Endothelial cell of umbilical vein (primary cell): ENCODE measurements at regions not wholly inside any gene's neighbourhood (a gene's known extent, or its start where the extent isn't known, plus 50 kb on each side); places are given as distances from the start of the nearest gene placed in this dataset.
A peak's percentile ranks its signal among the peaks of the same experiment; 100 is the strongest.

Source experiments
- BruUV-seq: library from RNA; stranded (reverse); fragments of 400-500 nt; replicated peaks from 2 replicates; lab custom pipeline; 2021; lab: Mats Ljungman, UMichigan
- CTCF ChIA-PET: fragments of 300-600, 350-600 bp; sonication (Branson Sonifier 250); formaldehyde crosslinking; loops from one replicate; lab custom pipeline; 2021; ENCODE audit warnings: antibody characterized with exemption, inconsistent platforms; lab: Charles Lee
- POLR2A ChIA-PET: fragments of 300-600, 350-600 bp; sonication (Branson Sonifier 250); formaldehyde crosslinking; loops from one replicate; lab custom pipeline; 2021; ENCODE audit warnings: antibody characterized with exemption, inconsistent platforms; lab: Charles Lee
- DNase-seq: peaks from one replicate; pipeline ENCODE4 v3.0.0-alpha.2; 2011; ENCODE audit warnings: low read depth, low spot score
- FAIRE-seq: peaks from 2 replicates; lab custom pipeline; 2011; peaks lifted over from hg19 to GRCh38; lab: Jason Lieb, UNC
- H2AFZ ChIP-seq: 2 replicates; pipeline ENCODE4 v1.6.0; 2012; ENCODE audit warnings: low read depth, low read length, control low read depth, inconsistent platforms
- H3K27ac ChIP-seq: 2 replicates; pipeline ENCODE4 v1.5.1; 2011; ENCODE audit warnings: low read depth, mild to moderate bottlenecking, control low read depth, low read length, moderate library complexity; ENCODE audit not compliant: insufficient read depth
- H3K27me3 ChIP-seq, 2 experiments: 2 replicates each; pipeline versions ENCODE4 v1.6.0 to v1.6.1; 2011; ENCODE audit warnings: low read length in 2 of 2, mixed read lengths in 1 of 2; ENCODE audit not compliant: control insufficient read depth in 2 of 2, insufficient read depth in 2 of 2
- H3K36me3 ChIP-seq, 2 experiments: 2 replicates in 1 of 2; 3 replicates in 1 of 2; pipeline ENCODE4 v1.5.1; 2011; ENCODE audit warnings: low read length in 2 of 2, mild to moderate bottlenecking in 1 of 2, moderate library complexity in 1 of 2; ENCODE audit not compliant: control insufficient read depth in 2 of 2, insufficient read depth in 2 of 2; ENCODE audit errors: extremely low read depth in 1 of 2
- H3K4me1 ChIP-seq: 3 replicates; pipeline ENCODE4 v1.5.1; 2011; ENCODE audit warnings: mild to moderate bottlenecking, low read length; ENCODE audit not compliant: control insufficient read depth, insufficient read depth; ENCODE audit errors: extremely low read depth
- H3K4me2 ChIP-seq: 2 replicates; pipeline ENCODE4 v1.6.1; 2011; ENCODE audit warnings: low read length, control low read depth, mixed read lengths; ENCODE audit not compliant: insufficient read depth
- H3K4me3 ChIP-seq, 3 experiments: fragments of 200-600 bp in 1 of 3; sonication (generic), shearing (Covaris generic) in 1 of 3; replicated peaks in 1 of 3; 2 replicates each; pipeline ENCODE4 v1.5.1; 2011 to 2016; ENCODE audit warnings: control low read depth in 3 of 3, low read length in 3 of 3, mild to moderate bottlenecking in 2 of 3, inconsistent platforms in 1 of 3, low read depth in 1 of 3, moderate library complexity in 1 of 3; ENCODE audit not compliant: insufficient read depth in 1 of 3
- H3K79me2 ChIP-seq: 2 replicates; pipeline ENCODE4 v1.6.0; 2012; ENCODE audit warnings: low read length, inconsistent platforms; ENCODE audit not compliant: control insufficient read depth, insufficient read depth
- H3K9ac ChIP-seq: replicated peaks from 2 replicates; pipeline ENCODE3; 2011; ENCODE audit warnings: low read length, control low read depth; ENCODE audit not compliant: insufficient read depth; ENCODE audit errors: extremely low read depth
- H3K9me1 ChIP-seq: replicated peaks from 3 replicates; pipeline ENCODE4 v1.6.0; 2011; ENCODE audit warnings: mild to moderate bottlenecking, low read length; ENCODE audit not compliant: control insufficient read depth, insufficient read depth; ENCODE audit errors: extremely low read depth
- H3K9me3 ChIP-seq: replicated peaks from 2 replicates; pipeline ENCODE4 v1.5.1; 2012; ENCODE audit warnings: low read length, inconsistent platforms; ENCODE audit not compliant: control insufficient read depth, insufficient read depth
- H4K20me1 ChIP-seq: replicated peaks from 2 replicates; pipeline ENCODE3; 2011; ENCODE audit warnings: mild to moderate bottlenecking, low read length; ENCODE audit not compliant: control insufficient read depth, insufficient read depth; ENCODE audit errors: extremely low read depth
- EZH2 ChIP-seq: IDR thresholded peaks from 2 replicates; pipeline ENCODE4 v1.6.1; 2012; ENCODE audit warnings: borderline replicate concordance, low read depth, mild to moderate bottlenecking, moderate library complexity, low read length, inconsistent platforms; ENCODE audit not compliant: severe bottlenecking
- FOS ChIP-seq: IDR thresholded peaks from 2 replicates; pipeline ENCODE4 v1.6.1; 2011; ENCODE audit warnings: mild to moderate bottlenecking, low read length, moderate library complexity, borderline replicate concordance; ENCODE audit not compliant: insufficient read depth
- GATA2 ChIP-seq: IDR thresholded peaks from 2 replicates; pipeline ENCODE4 v1.7.0; 2011; ENCODE audit warnings: low read depth, mild to moderate bottlenecking, moderate library complexity, mixed read lengths, low read length; ENCODE audit not compliant: insufficient read length, insufficient read depth
- JUN ChIP-seq: IDR thresholded peaks from 2 replicates; pipeline ENCODE4 v1.6.1; 2011; ENCODE audit warnings: borderline replicate concordance, low read depth; ENCODE audit not compliant: insufficient read length, insufficient read depth
- MYC ChIP-seq: IDR thresholded peaks from one replicate; pipeline ENCODE4 v1.6.1; 2011; ENCODE audit warnings: mild to moderate bottlenecking, low read depth, low read length
- POLR2A ChIP-seq: IDR thresholded peaks from 2 replicates; pipeline ENCODE4 v1.6.1; 2012; ENCODE audit warnings: low read depth, mild to moderate bottlenecking, control low read depth, low read length
- POLR2AphosphoS5 ChIP-seq: IDR thresholded peaks from 2 replicates; pipeline ENCODE4 v1.6.1; 2012; ENCODE audit warnings: low read depth, mild to moderate bottlenecking, control low read depth, low read length, moderate library complexity; ENCODE audit not compliant: insufficient read depth
- dilution Hi-C: fragments of 300-500 bp; cut with MboI; formaldehyde crosslinking; loops from one replicate; pipeline ENCODE4 v1.15.0; 2019; ENCODE audit warnings: low sequenced_read_pairs; ENCODE audit not compliant: extremely low pct_ligation_motif_present
- intact Hi-C: fragments of 100-400 bp; cut with micrococcal nuclease; formaldehyde crosslinking; loops from one replicate; pipeline ENCODE4 v1.10.0; 2022
- TF ChIP-seq, protein P1 (sequence below): IDR thresholded peaks from 2 replicates; pipeline ENCODE4 v1.6.1; 2011; ENCODE audit not compliant: insufficient read depth, insufficient read length
- TF ChIP-seq, protein P2 (sequence below), 2 donors: IDR thresholded peaks; 1 replicate in 1 of 2; 2 replicates in 1 of 2; pipeline ENCODE4 v1.5.1; 2011; ENCODE audit warnings: low read length in 2 of 2, mild to moderate bottlenecking in 2 of 2, moderate library complexity in 2 of 2, control low read depth in 1 of 2, inconsistent platforms in 1 of 2, low read depth in 1 of 2; ENCODE audit not compliant: insufficient read depth in 1 of 2; ENCODE audit errors: extremely low read depth in 1 of 2

DNA sequence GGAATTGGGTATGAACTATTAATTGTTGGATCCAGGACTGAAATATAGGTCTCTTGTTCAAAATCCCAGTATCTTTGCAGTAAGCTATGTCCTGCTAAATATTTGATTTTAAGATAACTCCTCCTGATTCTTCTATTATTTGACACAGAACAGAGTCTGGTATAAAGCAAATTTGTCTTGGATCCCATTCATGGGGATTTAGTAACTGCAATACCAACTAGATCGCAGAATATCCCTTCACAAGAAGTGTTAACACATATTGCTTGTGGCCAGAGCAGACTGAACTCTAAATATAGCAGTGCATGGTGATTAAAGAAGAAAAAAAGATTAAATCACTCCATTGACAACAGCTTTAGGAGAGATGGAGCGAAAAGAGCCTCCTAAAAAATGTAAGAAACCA lies 68.2 kb upstream of the ARHGAP42 start:
- H3K27me3 ChIP-seq = no peaks in the 10 kb centered on the region
- H4K20me1 ChIP-seq = no peaks in the 10 kb centered on the region
- intact Hi-C loops = no loop called here
- no peak for DNase-seq
- H3K9me3 ChIP-seq = no peaks in the 10 kb centered on the region
- peak overlapping the region; percentile 42 for H3K27ac ChIP-seq
- no peak for FAIRE-seq
- no peaks in the 10 kb centered on the region for H3K79me2 ChIP-seq
- peaks cover 17% of the 10 kb centered on the region for H3K4me1 ChIP-seq
- H3K4me3 ChIP-seq = no peak overlapping the region
- TSS peak; percentile 25 for BruUV-seq
- dilution Hi-C loops = no loop called here
- peak overlapping the region; percentile 3 for H3K9ac ChIP-seq
- no peaks in the 10 kb centered on the region for H3K36me3 ChIP-seq
- H2AFZ ChIP-seq = peak overlapping the region; percentile 41
- H3K4me2 ChIP-seq = peak overlapping the region; percentile 72
- CTCF ChIA-PET = interaction anchor here (0.6 to 1.3 kb wide), 6 partner anchors 14 to 1276 kb away, joined by 4 to 8 read pairs (median 4); no protein-coding TSS in a partner anchor
- no peaks in the 10 kb centered on the region for H3K9me1 ChIP-seq
- POLR2A ChIA-PET = interaction anchor here (1.5 kb wide), 1 partner anchor 69 kb away, joined by 3 read pairs; no protein-coding TSS in a partner anchor
- TF ChIP-seq FOS (no peak), EZH2 (no peak), POLR2A (no peak), GATA2 (no peak), POLR2AphosphoS5 (no peak), JUN (no peak), MYC (no peak)
- TF ChIP-seq, protein P1, sequence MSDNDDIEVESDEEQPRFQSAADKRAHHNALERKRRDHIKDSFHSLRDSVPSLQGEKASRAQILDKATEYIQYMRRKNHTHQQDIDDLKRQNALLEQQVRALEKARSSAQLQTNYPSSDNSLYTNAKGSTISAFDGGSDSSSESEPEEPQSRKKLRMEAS = no peak
- TF ChIP-seq, protein P2, sequence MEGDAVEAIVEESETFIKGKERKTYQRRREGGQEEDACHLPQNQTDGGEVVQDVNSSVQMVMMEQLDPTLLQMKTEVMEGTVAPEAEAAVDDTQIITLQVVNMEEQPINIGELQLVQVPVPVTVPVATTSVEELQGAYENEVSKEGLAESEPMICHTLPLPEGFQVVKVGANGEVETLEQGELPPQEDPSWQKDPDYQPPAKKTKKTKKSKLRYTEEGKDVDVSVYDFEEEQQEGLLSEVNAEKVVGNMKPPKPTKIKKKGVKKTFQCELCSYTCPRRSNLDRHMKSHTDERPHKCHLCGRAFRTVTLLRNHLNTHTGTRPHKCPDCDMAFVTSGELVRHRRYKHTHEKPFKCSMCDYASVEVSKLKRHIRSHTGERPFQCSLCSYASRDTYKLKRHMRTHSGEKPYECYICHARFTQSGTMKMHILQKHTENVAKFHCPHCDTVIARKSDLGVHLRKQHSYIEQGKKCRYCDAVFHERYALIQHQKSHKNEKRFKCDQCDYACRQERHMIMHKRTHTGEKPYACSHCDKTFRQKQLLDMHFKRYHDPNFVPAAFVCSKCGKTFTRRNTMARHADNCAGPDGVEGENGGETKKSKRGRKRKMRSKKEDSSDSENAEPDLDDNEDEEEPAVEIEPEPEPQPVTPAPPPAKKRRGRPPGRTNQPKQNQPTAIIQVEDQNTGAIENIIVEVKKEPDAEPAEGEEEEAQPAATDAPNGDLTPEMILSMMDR (IDR thresholded peaks at IDR 0.05; ENCODE audit: extremely low read depth in 1 of 2, insufficient read depth in 1 of 2, low read depth in 1 of 2, low read length in 2 of 2) = no peak
